OCI-LY1 (cell line): ENCODE measurements at regions not wholly inside any gene's neighbourhood (a gene's known extent, or its start where the extent isn't known, plus 50 kb on each side); places are given as distances from the start of the nearest gene placed in this dataset.

ENCODE experiments used
- CTCF ChIP-seq: fragments of 200-600 bp; sonication (generic), shearing (Covaris generic); IDR thresholded peaks from 2 replicates; pipeline ENCODE4 v1.5.1; 2017; ENCODE audit warnings: mild to moderate bottlenecking, antibody characterized with exemption, low read length, moderate library complexity, mixed read lengths
- EZH2 ChIP-seq: fragments of 200-600 bp; sonication (generic), shearing (Covaris generic); IDR thresholded peaks from 2 replicates; pipeline ENCODE4 v1.8.0; 2017; ENCODE audit warnings: borderline replicate concordance, mixed run types, mild to moderate bottlenecking, antibody characterized with exemption, low read length, moderate library complexity, mixed read lengths

- no peak for TF ChIP-seq CTCF
- no peak for TF ChIP-seq EZH2
Measured at GRCh38 chr13:99860745-99861144, 110.8 kb downstream of the ZIC5 start.
